ENCODE measurements at regions not wholly inside any gene's neighbourhood (a gene's known extent, or its start where the extent isn't known, plus 50 kb on each side); places are given as distances from the start of the nearest gene placed in this dataset.

GRCh38 chr17:73878923-73879322 is 234.7 kb upstream of the SDK2 start (continued):
- TF ChIP-seq ZNF574 (CRISPR knock-in tag; IDR thresholded peaks at IDR 0.05) (no peak), ZBTB10 (CRISPR knock-in tag; IDR thresholded peaks at IDR 0.05; ENCODE audit: borderline replicate concordance) (no peak)

GRCh38 chr17:73879987-73880386 is 235.7 kb upstream of the SDK2 start:
- in situ Hi-C loops (cut with HindIII; ENCODE audit: extremely low pct_ligation_motif_present, low pct_unique_long_range_greater_than_20kb) (no loop called here), intact Hi-C loops (cut with micrococcal nuclease; ENCODE audit: unreplicated experiment) (no loop called here)
- Histone ChIP-seq H3K27me3 (ENCODE audit: control insufficient read depth in 1 of 2, insufficient read depth in 2 of 2, low read length in 2 of 2) (peaks cover 10 to 40% of the 10 kb centered on the region in 2 experiments; a peak in 4 of 5 replicates), H3K4me3 (replicated peaks in 1 of 3; ENCODE audit: insufficient read depth in 1 of 3, low read depth in 2 of 3, low read length in 3 of 3) (no peak overlapping the region), H3K4me1 (ENCODE audit: insufficient read depth, low read length) (peaks cover 8% of the 10 kb centered on the region; the same call in 1 of the 2 replicates), H3K79me2 (ENCODE audit: insufficient read depth, low read length) (no peaks in the 10 kb centered on the region), H3K36me3 (replicated peaks in 1 of 2; ENCODE audit: control insufficient read depth in 1 of 2, insufficient read depth in 2 of 2, low read length in 2 of 2) (no peaks in the 10 kb centered on the region), H3K27ac (ENCODE audit: extremely low read length, insufficient read depth, low read length) (no peak overlapping the region), H3K9ac (ENCODE audit: insufficient read depth, low read depth, low read length) (no peak overlapping the region), H4K20me1 (ENCODE audit: insufficient read depth, low read length) (no peaks in the 10 kb centered on the region), H2AFZ (ENCODE audit: low read length) (no peak overlapping the region), H3K9me3 (ENCODE audit: low read length) (no peaks in the 10 kb centered on the region), H3K4me2 (ENCODE audit: low read depth, low read length) (no peak overlapping the region)
- 29% methylated on average over 3 of the region's 5 CpGs for WGBS (ENCODE audit: low lambda C conversion rate)
- no peak for TF ChIP-seq KDM3A (CRISPR knock-in tag; IDR thresholded peaks at IDR 0.05; ENCODE audit: low read depth)
- TF ChIP-seq ZNF629 (CRISPR knock-in tag; conservative IDR thresholded peaks at IDR 0.05), result peak; percentile 58
- no peak for ATAC-seq
- ChIA-PET CTCF (ENCODE audit: low intra/inter-chr PET ratio, low total read pairs) (no interaction called here), POLR2A (no interaction called here)
- FAIRE-seq, result no peak
- no TSS peak for BruUV-seq (replicated peaks)
- no peak for DNase-seq (ENCODE audit: low spot score)

Measured in HepG2 (cell line).